ENCODE measurements at regions not wholly inside any gene's neighbourhood (a gene's known extent, or its start where the extent isn't known, plus 50 kb on each side); places are given as distances from the start of the nearest gene placed in this dataset.

DNA sequence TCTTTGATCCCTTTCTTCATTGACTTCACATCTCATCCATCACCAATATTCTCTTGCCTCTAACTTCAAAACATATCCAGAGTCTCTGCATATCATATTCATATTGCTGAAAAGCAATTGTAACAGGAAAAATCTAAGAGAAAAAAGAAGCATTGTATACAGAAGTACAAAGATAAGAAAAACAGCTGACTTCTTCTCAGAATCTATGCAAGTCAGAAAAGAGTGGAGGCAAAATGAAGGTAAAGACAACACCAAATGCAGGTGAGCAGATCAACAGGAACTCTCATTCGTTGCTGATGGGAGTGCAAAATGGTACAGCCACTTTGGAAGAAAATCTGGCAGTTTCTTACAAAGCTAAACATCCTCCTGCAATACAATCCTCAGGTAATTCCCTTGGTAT lies 155.6 kb downstream of the PHF2 start:
- TF ChIP-seq POLR2A (IDR thresholded peaks at IDR 0.05; ENCODE audit: low read depth, low read length) (no peak), TAF1 (IDR thresholded peaks at IDR 0.05; ENCODE audit: borderline replicate concordance, low read depth, low read length) (no peak)
